SK-MEL-5 (cell line): ENCODE measurements at regions not wholly inside any gene's neighbourhood (a gene's known extent, or its start where the extent isn't known, plus 50 kb on each side); places are given as distances from the start of the nearest gene placed in this dataset.

Source experiments
- DNase-seq: peaks from one replicate; pipeline ENCODE4 v3.0.0-alpha.2; 2016; ENCODE audit warnings: low read depth, low spot score
- in situ Hi-C: cut with HindIII; loops from 2 replicates; pipeline ENCODE4 v1.10.0; 2016; ENCODE audit warnings: low sequenced_read_pairs, high pct_unique_total_duplicates, low pct_unique_long_range_greater_than_20kb

GRCh38 chr1:4404854-4405590 is 249.4 kb upstream of the AJAP1 start:
- no peak for DNase-seq
- in situ Hi-C loops, result no loop called here

- in situ Hi-C loops, result no loop called here
- DNase-seq, result no peak
These were observed 246.6 kb upstream of the AJAP1 start for GRCh38 chr1:4407851-4408250.

GRCh38 chr1:4408380-4408779 is 246.0 kb upstream of the AJAP1 start:
- in situ Hi-C loops, result no loop called here
- no peak for DNase-seq

GRCh38 chr1:4411862-4412261 is 242.5 kb upstream of the AJAP1 start:
- DNase-seq, result peak; percentile 93
- in situ Hi-C loops, result no loop called here

- no peak for DNase-seq
- in situ Hi-C loops, result no loop called here
These were observed 238.9 kb upstream of the AJAP1 start for GRCh38 chr1:4415476-4415875.

- DNase-seq, result no peak
- in situ Hi-C loops, result no loop called here
These were observed 238.2 kb upstream of the AJAP1 start for GRCh38 chr1:4416189-4416588.

GRCh38 chr1:4418021-4418420 is 236.4 kb upstream of the AJAP1 start:
- in situ Hi-C loops, result no loop called here
- DNase-seq, result no peak

- DNase-seq, result no peak
- in situ Hi-C loops, result no loop called here
These were observed 232.4 kb upstream of the AJAP1 start for GRCh38 chr1:4421986-4422385.

GRCh38 chr1:4422504-4423289 is 231.7 kb upstream of the AJAP1 start:
- DNase-seq, result peak; percentile 57
- in situ Hi-C loops, result no loop called here

GRCh38 chr1:4424254-4424653 is 230.2 kb upstream of the AJAP1 start:
- no peak for DNase-seq
- in situ Hi-C loops, result no loop called here

GRCh38 chr1:4424766-4425165 is 229.6 kb upstream of the AJAP1 start:
- in situ Hi-C loops, result no loop called here
- no peak for DNase-seq

GRCh38 chr1:4425892-4426291 is 228.5 kb upstream of the AJAP1 start:
- DNase-seq, result peak; percentile 37
- in situ Hi-C loops, result no loop called here

- in situ Hi-C loops, result no loop called here
- DNase-seq, result no peak
These were observed 225.7 kb upstream of the AJAP1 start for GRCh38 chr1:4428711-4429110.

GRCh38 chr1:4430406-4431365 is 223.7 kb upstream of the AJAP1 start:
- DNase-seq, result no peak
- in situ Hi-C loops, result no loop called here

- in situ Hi-C loops, result no loop called here
- DNase-seq, result no peak
These were observed 222.9 kb upstream of the AJAP1 start for GRCh38 chr1:4431491-4431890.

- no peak for DNase-seq
These were observed 221.3 kb upstream of the AJAP1 start for GRCh38 chr1:4433075-4433474.

GRCh38 chr1:4444086-4444485 is 210.3 kb upstream of the AJAP1 start:
- no peak for DNase-seq
- in situ Hi-C loops, result no loop called here

More at GRCh38 chr1:4433075-4433474, 221.3 kb upstream of the AJAP1 start:
- in situ Hi-C loops, result no loop called here

GRCh38 chr1:4447778-4448420 is 206.5 kb upstream of the AJAP1 start:
- in situ Hi-C loops, result no loop called here
- no peak for DNase-seq
